ENCODE measurements at regions not wholly inside any gene's neighbourhood (a gene's known extent, or its start where the extent isn't known, plus 50 kb on each side); places are given as distances from the start of the nearest gene placed in this dataset.

DNA sequence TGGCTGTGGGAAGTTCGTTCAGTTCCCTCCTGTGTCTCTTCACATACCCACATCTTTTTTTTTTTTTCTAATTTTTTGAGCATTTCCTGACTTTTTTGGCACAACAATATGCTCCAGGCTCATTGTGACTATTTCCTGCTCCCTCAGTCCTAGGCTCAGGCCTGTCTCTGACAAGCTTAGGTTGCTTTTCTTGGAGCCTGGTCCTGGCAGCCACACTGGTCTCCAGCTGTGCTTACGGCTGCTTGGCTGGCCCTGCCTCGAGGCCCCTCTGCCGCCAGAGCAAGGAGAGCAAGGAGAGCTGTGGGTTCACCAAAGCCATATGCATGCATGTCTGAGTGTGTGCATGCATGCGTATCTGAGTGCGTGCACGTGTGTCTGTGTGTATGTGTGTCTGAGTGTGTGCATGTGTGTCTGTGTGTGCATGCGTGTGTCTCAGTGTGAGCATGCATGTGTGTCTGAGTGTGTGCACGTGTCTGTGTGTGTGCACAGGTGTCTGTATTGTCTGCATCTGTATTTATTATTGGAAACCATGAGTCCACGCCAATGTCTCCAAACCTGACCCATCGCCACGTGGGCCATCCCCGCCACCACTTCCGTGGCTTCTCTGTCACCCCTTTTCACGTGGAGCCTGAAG is 766.1 kb upstream of the SALL3 start:
- no peak for DNase-seq (ENCODE audit: low read depth)

DNA sequence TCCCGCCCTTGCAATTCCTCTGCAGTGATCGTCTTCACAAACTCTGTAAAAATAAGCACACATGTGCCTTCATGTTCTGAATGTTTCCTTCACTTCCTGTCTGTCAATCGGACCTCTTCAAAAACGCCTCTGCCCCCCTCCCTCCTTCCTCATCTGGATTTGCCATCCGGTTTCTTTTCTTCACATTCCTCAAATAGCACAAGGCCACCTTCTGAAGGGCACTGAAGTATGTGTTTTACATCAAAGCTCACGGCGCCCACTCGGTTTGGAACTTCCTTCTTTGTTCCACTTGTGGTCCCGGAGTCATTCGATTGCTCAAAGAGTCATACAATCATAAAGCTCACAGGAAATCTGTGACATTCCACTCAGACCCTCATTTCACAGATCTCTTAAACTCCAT is 758.1 kb upstream of the SALL3 start:
- no peak for DNase-seq (ENCODE audit: low read depth)

DNA sequence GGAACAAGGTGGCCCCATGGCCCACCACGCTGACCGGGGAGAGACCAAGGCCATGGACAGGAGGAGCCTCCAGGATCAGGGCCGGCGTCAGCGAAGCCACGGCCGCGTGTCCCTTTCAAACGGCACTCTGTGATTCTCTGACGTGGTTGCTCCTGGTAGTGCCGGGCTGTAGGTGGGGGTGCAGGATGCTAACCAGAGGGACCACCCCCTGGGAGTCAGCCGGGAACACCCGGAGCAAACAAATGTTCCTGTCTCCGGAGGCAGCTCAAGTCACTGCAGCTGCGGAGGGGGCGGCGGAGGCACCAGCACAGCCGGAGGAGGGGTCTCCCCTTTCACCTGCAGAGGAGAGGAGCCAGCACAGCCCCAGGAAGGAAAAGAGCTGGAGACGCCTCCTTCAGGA is 750.6 kb upstream of the SALL3 start:
- DNase-seq (ENCODE audit: low read depth) = no peak

DNA sequence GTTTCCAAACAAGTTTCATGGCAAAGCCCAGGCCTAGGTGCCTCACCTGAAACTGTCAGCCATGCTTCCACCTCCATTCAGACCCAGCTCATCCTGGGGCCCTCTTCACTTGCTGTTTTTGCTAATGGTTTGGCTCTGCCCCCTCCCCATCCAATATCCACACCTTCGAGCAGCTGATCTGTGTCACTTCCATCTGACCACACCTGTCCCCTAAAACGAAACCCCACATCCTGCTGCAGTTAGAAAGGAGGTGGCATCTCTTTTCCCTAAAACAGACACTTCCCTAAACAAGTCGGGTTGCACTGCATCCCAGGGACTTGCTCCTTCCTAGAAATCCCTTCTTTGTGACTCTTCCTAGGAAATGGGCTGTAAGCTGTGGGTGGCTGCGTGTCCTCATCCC is 748.7 kb upstream of the SALL3 start:
- DNase-seq (ENCODE audit: low read depth) = no peak

DNA sequence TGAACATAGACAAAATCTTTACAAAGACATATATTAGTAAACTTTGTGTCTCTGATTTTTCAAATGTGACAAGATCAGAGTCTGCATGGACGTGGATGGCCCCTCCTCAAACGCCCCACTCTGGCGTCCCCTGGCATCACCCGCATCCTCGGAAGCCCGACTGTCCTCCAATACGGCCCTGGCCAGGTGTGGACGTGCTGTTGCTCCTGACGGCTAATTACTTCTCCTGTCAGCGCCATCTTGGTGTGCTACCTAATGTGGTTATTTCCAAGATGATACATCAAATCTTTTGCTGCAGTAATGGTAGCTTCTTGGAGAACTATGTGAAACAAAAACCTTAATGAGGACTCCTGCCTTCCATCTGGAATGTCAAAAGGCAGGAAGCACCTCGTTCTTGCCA is 747.4 kb upstream of the SALL3 start:
- DNase-seq (ENCODE audit: low read depth) = no peak

DNA sequence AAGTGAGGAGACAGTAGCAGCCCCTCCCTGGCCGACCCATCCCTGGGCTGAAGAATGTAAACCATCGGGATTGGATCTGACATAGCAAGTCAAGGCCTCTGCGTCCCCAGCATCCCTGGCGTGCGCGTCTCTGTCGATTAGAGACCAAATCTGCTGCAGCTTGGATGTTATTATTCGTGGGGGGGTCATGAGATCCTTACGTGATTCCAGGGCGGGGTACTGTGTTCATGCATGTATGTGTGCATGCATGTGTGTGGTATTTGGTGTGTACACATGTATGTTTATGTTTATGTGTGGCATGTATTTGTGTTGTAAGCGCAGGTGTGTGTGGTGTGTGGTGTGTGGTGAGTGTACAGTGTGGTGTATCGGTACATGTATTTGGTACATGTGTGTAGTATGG is 741.8 kb upstream of the SALL3 start:
- DNase-seq (ENCODE audit: low read depth) = no peak

DNA sequence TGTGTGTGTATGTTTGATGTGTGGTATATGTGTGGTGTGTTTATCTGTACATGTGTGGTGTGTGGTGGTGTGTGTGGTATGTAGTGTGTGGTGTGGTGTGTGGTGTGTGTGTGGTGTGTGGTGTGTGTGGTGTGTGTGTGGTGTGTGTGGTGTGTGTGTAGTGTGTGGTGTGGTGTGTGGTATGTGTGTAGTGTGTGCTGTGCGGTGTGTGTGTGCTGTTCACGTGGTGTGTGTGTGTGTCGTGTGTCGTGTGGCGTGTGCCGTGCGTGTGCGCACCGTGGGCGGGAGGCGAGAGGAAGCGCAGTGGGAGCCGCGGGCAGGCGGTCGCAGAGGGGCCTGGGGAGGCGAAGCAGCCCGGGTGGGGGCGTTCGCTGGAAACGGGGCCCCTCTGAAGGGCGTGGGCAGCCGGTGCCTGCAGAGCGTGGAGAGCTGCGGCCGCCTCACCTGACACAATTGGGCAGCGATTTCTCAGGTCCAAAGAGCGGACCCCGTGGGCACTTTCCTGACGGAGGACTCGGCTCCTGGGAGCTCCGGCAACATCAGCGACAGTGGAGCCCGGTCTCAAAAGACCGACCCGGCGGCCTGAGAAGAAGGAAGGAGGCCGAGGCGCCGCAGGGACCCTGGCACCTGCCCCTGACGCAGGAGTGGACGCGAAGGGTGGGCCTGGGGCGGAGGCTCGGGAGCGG is 741.1 kb upstream of the SALL3 start:
- no peak for DNase-seq (ENCODE audit: low read depth)

DNA sequence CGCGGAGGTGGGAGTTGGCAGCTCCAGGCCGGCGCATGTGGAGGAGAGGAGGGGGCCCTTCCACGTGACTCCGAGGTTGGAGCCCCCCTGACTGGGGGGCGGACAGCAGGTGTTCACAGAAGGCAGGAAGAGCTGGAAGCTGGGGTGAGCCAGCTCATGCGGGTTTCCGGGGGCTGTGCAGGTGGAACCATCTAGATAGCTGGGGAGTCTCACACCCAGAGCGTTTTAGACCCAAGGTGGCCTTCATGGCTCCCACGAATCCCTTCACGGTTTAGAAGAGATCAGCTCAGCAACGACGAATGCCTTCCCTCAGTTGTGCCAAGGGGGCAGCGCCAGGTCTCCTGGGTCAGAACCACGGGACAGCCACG is 740.5 kb upstream of the SALL3 start:
- no peak for DNase-seq (ENCODE audit: low read depth)

DNA sequence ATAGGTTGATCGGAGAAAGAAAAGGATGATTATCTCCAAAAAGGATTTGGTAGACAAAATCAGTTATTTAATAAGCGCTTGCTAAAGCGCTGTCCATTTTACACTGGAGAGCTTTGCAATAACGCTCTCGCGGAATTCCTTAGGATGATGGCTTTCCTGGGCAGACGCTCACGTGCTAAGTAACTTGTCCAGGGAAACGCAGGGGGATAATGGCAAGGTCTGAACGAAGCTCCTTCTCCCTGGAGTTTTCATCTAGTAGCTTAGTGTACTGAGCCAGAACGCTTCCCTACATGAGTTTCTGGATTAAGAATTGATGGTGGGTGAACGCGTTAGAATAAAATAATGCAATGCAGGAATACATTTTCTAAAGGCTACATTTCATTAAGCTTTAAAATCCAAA is 739.5 kb upstream of the SALL3 start:
- no peak for DNase-seq (ENCODE audit: low read depth)

DNA sequence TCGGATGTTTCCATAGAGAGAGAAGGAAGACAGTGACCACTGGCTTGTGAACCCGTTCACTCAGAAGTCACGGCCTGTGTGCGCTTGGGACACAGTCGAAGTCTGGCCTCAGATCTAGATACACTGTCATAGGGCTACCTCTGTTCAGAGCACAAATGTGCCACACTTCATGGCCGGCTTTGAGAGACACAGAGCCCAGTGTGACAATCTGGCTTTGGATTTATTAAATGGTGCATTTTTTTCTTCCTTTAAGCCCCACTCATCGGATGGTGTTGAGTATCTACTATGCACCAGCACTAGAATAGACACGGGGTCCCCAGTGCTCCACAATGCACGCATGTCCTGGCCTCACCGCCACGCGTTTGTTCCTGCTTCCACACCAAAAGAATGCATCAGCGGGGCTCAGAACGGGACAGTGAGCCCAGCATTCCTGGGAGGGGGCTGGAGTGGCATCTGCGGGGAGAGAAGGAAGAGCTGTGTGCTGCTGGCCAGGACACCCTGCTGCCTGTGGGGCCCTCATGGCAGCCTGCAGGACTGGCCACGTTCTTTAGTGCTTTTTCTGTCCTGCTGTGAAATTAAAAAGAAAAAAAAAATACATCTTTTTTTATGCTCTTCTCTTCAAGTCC is 738.9 kb upstream of the SALL3 start:
- no peak for DNase-seq (ENCODE audit: low read depth)

DNA sequence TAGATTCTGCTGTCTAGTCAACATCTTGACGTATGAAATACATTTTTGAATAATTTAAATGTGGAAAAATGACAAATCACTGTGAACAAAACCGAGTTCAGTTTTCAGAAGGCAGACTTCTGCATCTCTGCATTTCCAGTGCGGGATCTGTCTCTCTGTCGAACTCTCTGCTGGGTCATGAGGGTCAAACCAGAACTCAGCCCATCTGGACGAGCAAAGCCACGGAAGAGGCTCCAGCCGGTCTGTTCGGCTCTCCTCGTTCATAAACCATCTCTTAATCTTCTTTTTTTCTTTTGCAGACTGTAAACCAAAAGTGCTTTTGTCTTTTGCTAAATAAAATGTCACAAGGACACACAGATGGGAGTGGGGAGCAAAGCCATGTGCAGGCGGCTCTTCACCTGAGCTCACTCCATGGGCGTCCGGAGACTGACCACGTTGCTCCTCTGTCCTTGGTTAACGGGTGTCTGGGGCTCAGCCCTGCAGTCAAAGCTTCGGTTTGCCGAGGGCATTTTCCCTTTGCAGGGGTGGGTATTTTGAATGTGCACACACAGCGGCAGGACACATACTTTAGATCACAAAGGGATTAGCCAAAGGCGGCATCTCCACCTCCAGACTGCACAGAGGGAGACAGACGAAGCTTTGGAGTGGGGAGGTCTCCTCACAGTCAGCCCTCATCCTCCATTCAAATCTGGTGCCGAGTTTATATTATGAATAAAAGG is 737.9 kb upstream of the SALL3 start:
- no peak for DNase-seq (ENCODE audit: low read depth)

DNA sequence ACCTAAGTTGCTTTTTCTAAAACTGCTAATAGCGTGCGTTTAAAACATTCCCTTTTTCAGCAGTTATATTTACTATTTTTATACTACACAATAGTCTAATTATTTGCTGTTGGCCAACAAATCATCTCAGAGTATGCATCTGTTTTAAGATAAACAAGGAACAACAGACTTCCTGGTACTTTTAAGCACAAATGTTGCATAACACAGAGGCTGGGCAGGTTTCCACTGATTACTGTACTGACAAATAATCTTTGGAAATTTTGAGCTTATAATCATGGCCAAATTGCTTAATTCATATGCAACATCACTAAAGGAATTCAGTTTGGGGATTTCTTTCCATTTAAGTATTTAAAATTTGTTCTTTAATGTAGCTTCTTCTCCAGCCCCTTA is 737.4 kb upstream of the SALL3 start:
- no peak for DNase-seq (ENCODE audit: low read depth)

DNA sequence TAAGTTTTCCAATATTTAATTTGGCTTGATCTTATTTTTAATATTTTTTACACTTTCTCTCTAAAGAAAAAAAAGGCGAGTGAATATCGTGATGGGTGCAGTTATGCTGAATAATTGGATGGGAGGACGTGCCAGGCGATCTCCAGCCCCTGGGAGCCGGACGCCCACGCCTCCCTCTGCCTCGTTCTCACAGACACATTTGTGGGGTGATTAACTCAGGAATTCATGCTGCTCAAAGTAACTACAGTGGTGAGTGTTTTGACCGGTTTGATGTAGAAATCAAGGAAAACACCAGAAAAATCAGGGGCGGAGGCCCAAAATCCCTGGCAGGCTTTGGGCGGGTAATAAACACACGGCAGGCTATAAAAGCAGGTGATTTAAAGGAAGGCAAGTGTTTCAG is 736.8 kb upstream of the SALL3 start:
- no peak for DNase-seq (ENCODE audit: low read depth)

DNA sequence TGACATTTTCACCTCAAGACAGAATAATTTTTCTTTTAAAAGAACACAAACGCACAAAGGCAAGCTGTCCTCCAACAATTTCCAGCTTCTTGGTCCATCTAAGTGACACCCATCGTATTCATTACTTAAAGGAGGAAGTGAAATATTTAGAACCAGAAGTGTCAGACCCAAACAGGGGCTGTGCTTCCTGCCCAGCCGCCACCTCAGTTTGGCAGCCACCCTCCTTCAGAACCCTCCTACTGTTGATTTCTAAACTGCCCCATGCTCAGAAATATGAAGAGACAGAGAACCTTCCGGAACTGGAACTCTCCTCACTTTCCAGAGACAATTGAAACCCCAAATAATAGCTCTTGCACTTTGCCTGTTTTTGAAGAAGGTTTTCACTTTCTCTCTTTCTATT is 734.8 kb upstream of the SALL3 start:
- no peak for DNase-seq (ENCODE audit: low read depth)

DNA sequence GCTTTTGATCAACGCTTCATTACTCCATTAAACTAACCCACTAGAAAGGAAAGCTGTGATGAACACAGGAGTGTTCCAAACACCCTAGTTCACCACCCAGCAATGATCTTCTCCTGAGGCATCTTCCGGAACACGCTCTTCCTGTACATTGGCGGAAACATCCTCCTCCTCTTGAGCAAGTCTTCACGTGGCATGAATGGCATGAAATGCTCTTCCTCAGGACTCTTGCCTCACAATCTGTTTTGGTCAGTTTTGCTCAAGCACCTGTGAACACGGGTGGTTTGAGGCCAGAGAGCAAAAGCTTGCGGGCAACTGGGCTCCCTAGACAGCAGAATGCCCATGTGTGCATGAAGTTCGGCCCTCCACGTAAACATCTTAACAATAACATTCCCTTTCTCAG is 734.2 kb upstream of the SALL3 start:
- no peak for DNase-seq (ENCODE audit: low read depth)

DNA sequence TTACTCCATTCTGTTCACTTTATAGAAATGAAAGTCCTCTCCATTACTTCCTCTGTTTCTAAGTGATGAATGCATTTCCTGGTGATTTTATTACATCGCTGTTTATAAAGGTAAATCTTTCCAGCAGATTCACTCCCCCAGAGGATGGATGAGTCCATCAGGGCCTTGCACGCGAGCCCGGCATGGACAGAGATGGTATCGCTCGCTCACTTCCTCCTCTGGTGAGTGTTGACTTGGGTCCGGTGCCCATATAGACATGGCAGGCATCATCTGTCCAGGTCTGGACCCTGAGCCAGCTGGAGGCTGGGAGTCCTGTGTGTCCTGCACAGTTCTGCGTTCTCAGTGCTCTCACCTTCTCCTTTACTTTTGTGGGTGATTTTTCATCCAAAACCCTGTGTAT is 733.6 kb upstream of the SALL3 start:
- DNase-seq (ENCODE audit: low read depth) = no peak

DNA sequence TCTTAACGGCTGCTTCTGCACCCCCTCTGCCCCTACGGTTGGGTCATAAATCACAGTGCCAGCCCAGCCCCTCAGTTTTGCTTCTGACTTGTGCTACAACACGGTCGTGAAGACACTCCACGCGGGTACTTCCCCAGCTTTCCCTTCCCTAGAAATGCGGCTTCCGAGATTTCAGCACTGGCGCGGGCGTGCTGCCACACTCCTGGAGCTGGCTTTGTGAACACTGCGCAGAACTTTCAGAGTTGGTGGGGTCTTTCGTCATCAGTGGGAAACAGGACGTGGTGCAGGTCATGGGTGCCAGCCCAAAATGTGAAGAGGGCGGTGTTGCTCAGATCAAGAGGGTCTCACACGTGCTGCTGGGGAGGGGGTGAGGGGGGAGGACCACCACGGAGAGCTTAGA is 733.0 kb upstream of the SALL3 start:
- DNase-seq (ENCODE audit: low read depth) = no peak

DNA sequence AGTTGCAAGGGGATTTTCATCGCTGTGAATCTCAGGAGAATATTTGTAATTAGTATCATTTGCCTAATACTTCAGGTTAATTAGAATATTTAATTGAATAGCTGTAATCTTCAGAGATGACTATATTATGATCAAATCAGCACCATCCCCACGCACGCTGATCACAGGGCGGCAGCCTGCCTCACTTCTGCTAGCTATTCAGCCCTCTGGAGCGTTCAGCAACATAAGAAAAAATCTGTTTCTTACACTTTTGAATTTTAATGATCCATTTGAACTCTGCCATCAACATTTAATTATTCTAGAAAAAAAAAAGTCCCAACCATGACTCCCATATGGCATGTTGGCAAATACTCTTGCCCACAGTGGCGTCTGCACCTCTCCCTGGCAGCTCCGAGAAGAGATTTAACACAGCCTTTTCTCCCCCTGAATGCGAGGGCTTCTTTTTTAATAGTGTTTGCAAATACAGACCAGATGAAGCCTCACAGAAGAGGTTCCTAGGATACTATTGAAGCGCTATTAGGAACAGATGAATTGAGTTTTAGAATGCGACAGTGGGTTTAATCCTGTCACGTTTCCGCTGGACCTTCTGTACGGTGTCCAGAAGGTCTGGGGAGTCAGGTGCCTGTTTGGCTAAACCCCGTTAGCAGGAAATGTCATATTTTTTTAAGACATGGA is 731.9 kb upstream of the SALL3 start:
- DNase-seq (ENCODE audit: low read depth) = no peak

DNA sequence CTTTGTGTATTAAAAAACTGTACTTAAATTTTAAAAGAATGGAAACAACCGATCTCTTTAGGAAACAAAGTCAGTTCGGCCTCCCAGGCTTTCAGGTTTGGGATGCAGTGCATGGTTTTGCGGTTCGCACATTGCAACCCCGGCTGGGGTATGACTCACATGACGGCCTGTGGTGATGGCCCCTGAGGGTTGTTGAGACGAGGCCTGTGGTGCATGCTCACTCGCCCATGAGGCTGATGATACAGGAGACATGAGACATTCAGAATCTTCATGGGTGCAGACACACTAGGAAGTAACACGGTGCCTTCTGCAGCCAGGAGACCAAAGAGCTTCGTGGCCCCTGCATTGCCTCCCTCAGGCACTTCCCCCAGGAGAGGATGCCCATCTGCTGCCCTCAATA is 724.6 kb upstream of the SALL3 start:
- DNase-seq (ENCODE audit: low read depth) = no peak

DNA sequence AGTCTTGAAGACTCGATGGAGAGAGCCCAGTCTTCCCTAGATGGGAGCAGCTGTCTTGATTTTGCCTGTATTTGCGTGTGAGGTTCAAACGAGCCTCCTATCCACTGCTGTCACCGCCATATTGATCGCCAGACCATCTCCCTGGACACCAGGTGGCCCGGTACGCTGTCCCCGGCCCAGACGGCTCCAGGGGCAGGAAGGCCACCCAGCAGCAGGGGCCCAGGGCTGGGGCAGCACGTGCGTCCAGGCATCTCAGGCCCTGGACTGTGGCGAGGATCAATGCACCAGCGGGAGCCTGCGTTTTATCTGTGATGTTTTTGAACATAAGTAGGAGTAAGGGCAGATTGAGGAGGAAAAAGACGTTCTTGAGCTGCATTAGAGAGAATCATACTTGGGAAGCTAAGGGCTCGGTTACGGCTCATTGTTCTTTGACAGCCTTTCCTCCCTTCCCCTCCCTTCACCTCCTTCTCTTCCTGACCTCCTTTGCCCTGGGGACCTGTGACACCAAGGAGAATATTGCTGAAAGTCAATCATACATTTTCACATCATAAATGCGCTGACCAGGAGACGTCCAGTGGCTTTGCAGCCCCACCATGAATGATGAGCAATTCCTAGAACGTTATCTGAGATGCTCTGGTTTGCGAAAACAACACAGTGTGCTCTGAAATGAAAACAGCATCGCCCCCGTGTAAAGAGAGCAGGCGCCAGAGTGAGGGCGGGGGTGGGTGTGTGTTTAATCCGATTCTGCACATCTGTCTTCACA is 711.2 kb upstream of the SALL3 start:
- DNase-seq (ENCODE audit: low read depth) = no peak

DNA sequence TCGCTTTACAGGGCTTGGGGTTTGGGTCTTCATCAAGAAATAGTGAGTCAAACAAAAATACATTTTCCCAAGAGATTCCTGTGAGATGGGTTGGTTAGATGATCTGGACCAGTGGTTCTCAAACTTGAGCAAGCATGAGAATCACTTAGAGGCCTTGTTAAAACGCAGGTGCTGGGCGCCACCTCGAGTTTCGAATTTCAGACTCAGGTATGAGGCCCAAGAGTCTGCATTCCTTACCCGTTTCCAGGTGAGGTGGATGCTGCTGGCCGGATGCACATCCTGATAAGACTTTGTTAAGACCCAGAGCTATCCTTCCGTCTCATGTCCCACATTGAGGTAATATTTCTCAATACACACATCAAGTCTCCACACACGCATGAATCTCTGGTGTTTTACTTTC is 707.8 kb upstream of the SALL3 start:
- DNase-seq (ENCODE audit: low read depth) = no peak

DNA sequence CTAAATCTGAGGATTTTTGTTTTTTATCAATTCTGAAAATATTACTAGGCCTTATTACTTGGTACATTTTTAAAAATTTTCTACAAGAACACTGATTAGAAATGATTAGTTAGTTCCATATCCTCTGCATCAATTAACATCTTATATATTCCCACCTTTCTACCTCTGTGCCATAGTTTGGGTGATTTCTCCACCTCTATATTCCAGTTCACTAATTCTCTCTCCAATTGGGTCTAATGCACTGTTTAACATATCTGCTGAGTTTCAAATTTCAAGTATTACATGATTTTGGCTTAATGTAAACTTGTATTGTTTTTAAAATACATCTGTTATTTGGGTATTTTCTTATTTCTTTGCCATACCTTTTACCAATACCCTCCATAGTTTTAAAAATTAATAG is 705.7 kb upstream of the SALL3 start:
- no peak for DNase-seq (ENCODE audit: low read depth)
